Stimulated activated memory B cell treated with anti-CD40 and anti-IgM and Interleukin-4, amounts not matched to agents 10 μg/mL and 1 μg/mL and 100 μg/mL, for 72 hours (primary cell): ENCODE measurements at regions not wholly inside any gene's neighbourhood (a gene's known extent, or its start where the extent isn't known, plus 50 kb on each side); places are given as distances from the start of the nearest gene placed in this dataset.
"Not testable (repeated sequence)": the region's sequence is repeated elsewhere in the genome, so short reads cannot be mapped to it uniquely, and the experiment has no call there.

Source experiments
- ATAC-seq: fragments of 150-1000 bp; cut with Tn5 transposase; 2 replicates; pipeline ENCODE4 v1.10.0; 2021
- H3K27ac Mint-ChIP-seq: one replicate; pipeline ENCODE4 v1.8.0; 2022; ENCODE audit warnings: mild to moderate bottlenecking, mixed read lengths
- H3K27me3 Mint-ChIP-seq: one replicate; pipeline ENCODE4 v1.8.0; 2022; ENCODE audit warnings: mixed read lengths
- H3K36me3 Mint-ChIP-seq: one replicate; pipeline ENCODE4 v1.8.0; 2022; ENCODE audit warnings: mixed read lengths
- H3K4me1 Mint-ChIP-seq: one replicate; pipeline ENCODE4 v1.8.0; 2022; ENCODE audit warnings: mixed read lengths
- H3K4me3 Mint-ChIP-seq: one replicate; pipeline ENCODE4 v1.8.0; 2022; ENCODE audit warnings: mild to moderate bottlenecking, moderate library complexity, mixed read lengths
- H3K9me3 Mint-ChIP-seq: one replicate; pipeline ENCODE4 v1.8.0; 2022; ENCODE audit warnings: mixed read lengths

DNA sequence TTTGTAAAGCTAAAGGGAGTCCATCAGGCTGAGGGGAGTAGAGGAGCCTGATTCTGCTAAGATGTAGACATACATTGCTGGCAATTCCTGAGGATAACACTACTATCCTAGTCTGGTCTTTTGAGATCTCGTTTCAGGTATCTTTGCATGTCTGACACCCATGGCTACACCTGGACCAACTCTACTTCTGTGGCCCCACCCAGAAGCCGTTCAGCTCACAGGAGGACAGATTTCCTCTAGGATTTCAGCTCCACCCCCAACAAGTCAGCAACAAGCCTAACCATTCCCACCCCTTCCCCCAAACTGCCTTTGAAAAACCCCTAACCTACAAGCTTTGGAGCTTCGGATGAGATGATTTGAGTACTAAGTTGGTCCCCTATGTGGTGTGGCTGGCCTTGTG is 848.2 kb downstream of the NLGN4X start:
- no peak overlapping the region for H3K4me3 Mint-ChIP-seq

DNA sequence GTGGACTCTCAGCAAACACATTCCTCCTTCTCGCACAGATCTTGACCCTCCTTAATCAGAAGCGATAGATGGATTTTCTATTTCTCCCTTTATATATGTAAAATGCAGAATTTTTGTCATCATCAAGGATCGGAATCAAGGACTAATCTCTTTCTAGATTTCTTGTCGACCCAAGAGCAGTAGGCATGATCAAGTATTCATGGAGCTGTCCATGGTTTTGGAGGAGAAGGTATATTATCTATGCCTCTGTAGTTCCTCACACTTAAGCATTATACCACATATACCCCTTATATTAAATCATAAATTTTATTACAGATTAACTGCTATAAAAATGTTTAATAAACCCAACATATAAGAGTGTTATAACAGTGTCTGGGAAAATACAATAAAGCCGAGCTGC is 886.8 kb downstream of the NLGN4X start:
- Mint-ChIP-seq H3K9me3 (no peaks in the 10 kb centered on the region), H3K27ac (no peak overlapping the region), H3K4me3 (no peak overlapping the region)

More for the DNA sequence above, 848.2 kb downstream of the NLGN4X start:
- no peak for ATAC-seq
- Mint-ChIP-seq H3K27me3 (no peaks in the 10 kb centered on the region), H3K9me3 (no peaks in the 10 kb centered on the region), H3K27ac (no peak overlapping the region), H3K36me3 (no peaks in the 10 kb centered on the region), H3K4me1 (no peaks in the 10 kb centered on the region)

GRCh38 chrX:5337160-5337559 is 891.5 kb downstream of the NLGN4X start:
- Mint-ChIP-seq H3K4me1 (no peaks in the 10 kb centered on the region), H3K27me3 (no peaks in the 10 kb centered on the region), H3K36me3 (no peaks in the 10 kb centered on the region), H3K27ac (no peak overlapping the region), H3K4me3 (no peak overlapping the region), H3K9me3 (no peaks in the 10 kb centered on the region)
- no peak for ATAC-seq

More for the DNA sequence above, 886.8 kb downstream of the NLGN4X start:
- Mint-ChIP-seq H3K36me3 (no peaks in the 10 kb centered on the region), H3K4me1 (no peaks in the 10 kb centered on the region), H3K27me3 (no peaks in the 10 kb centered on the region)
- no peak for ATAC-seq

GRCh38 chrX:5324546-5324945 is 904.1 kb downstream of the NLGN4X start:
- no peak for ATAC-seq
- Mint-ChIP-seq H3K36me3 (no peaks in the 10 kb centered on the region), H3K4me3 (no peak overlapping the region), H3K9me3 (no peaks in the 10 kb centered on the region), H3K4me1 (no peaks in the 10 kb centered on the region), H3K27me3 (no peaks in the 10 kb centered on the region), H3K27ac (no peak overlapping the region)

GRCh38 chrX:5314148-5314547 is 914.5 kb downstream of the NLGN4X start:
- H3K27ac Mint-ChIP-seq: no peak overlapping the region
- no peaks in the 10 kb centered on the region for H3K36me3 Mint-ChIP-seq
- no peaks in the 10 kb centered on the region for H3K9me3 Mint-ChIP-seq
- no peaks in the 10 kb centered on the region for H3K27me3 Mint-ChIP-seq
- H3K4me3 Mint-ChIP-seq: no peak overlapping the region
- no peaks in the 10 kb centered on the region for H3K4me1 Mint-ChIP-seq
- ATAC-seq: no peak

- ATAC-seq: no peak
- Mint-ChIP-seq H3K36me3 (no peaks in the 10 kb centered on the region), H3K27me3 (no peaks in the 10 kb centered on the region), H3K27ac (no peak overlapping the region), H3K4me3 (no peak overlapping the region), H3K9me3 (no peaks in the 10 kb centered on the region), H3K4me1 (no peaks in the 10 kb centered on the region)
These were observed 921.3 kb downstream of the NLGN4X start for GRCh38 chrX:5307416-5307815.

- Mint-ChIP-seq H3K4me1 (no peaks in the 10 kb centered on the region), H3K27ac (no peak overlapping the region), H3K9me3 (no peaks in the 10 kb centered on the region), H3K27me3 (no peaks in the 10 kb centered on the region), H3K4me3 (no peak overlapping the region), H3K36me3 (no peaks in the 10 kb centered on the region)
- ATAC-seq: no peak
These were observed 922.0 kb downstream of the NLGN4X start for GRCh38 chrX:5306654-5307121.

GRCh38 chrX:5305452-5305851 is 923.2 kb downstream of the NLGN4X start:
- no peaks in the 10 kb centered on the region for H3K4me1 Mint-ChIP-seq
- no peak overlapping the region for H3K27ac Mint-ChIP-seq
- no peak overlapping the region for H3K4me3 Mint-ChIP-seq
- no peaks in the 10 kb centered on the region for H3K9me3 Mint-ChIP-seq
- no peaks in the 10 kb centered on the region for H3K36me3 Mint-ChIP-seq
- H3K27me3 Mint-ChIP-seq: no peaks in the 10 kb centered on the region
- ATAC-seq: no peak

- no peak overlapping the region for H3K4me3 Mint-ChIP-seq
- ATAC-seq: no peak
- H3K4me1 Mint-ChIP-seq: no peaks in the 10 kb centered on the region
- H3K36me3 Mint-ChIP-seq: no peaks in the 10 kb centered on the region
- no peak overlapping the region for H3K27ac Mint-ChIP-seq
- peaks cover 3% of the 10 kb centered on the region for H3K9me3 Mint-ChIP-seq
- no peaks in the 10 kb centered on the region for H3K27me3 Mint-ChIP-seq
These were observed 933.7 kb downstream of the NLGN4X start for GRCh38 chrX:5295004-5295403.

- Mint-ChIP-seq H3K36me3 (no peaks in the 10 kb centered on the region), H3K9me3 (peaks cover 7% of the 10 kb centered on the region), H3K27me3 (no peaks in the 10 kb centered on the region), H3K4me1 (no peaks in the 10 kb centered on the region), H3K27ac (no peak overlapping the region), H3K4me3 (no peak overlapping the region)
- no peak for ATAC-seq
These were observed 938.0 kb downstream of the NLGN4X start for GRCh38 chrX:5290635-5291034.

DNA sequence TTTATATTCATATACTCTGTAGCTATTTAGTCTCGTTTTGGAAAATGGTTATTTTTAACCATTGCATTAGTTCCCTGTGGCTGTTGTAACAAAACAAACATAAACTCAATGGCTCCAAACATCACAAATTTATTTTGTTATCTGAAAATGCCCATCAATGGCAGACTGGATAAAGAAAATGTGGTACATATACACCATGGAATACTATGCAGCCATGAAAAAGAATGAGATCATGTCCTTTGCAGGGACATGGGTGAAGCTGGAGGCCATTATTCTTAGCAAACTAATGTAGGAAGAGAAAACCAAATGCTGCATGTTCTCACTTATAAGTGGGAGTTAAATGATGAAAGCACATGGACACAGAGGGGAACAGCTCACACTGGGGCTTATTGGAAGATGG is 938.7 kb downstream of the NLGN4X start:
- ATAC-seq: not testable (repeated sequence)

GRCh38 chrX:5278908-5279307 is 949.8 kb downstream of the NLGN4X start:
- no peak for ATAC-seq
- no peaks in the 10 kb centered on the region for H3K9me3 Mint-ChIP-seq
- H3K4me3 Mint-ChIP-seq: no peak overlapping the region
- no peaks in the 10 kb centered on the region for H3K27me3 Mint-ChIP-seq
- no peaks in the 10 kb centered on the region for H3K4me1 Mint-ChIP-seq
- no peak overlapping the region for H3K27ac Mint-ChIP-seq
- H3K36me3 Mint-ChIP-seq: no peaks in the 10 kb centered on the region

More for the DNA sequence above, 938.7 kb downstream of the NLGN4X start:
- H3K4me1 Mint-ChIP-seq, H3K27me3 Mint-ChIP-seq, H3K9me3 Mint-ChIP-seq, H3K36me3 Mint-ChIP-seq, H3K27ac Mint-ChIP-seq, H3K4me3 Mint-ChIP-seq: not testable (repeated sequence)

DNA sequence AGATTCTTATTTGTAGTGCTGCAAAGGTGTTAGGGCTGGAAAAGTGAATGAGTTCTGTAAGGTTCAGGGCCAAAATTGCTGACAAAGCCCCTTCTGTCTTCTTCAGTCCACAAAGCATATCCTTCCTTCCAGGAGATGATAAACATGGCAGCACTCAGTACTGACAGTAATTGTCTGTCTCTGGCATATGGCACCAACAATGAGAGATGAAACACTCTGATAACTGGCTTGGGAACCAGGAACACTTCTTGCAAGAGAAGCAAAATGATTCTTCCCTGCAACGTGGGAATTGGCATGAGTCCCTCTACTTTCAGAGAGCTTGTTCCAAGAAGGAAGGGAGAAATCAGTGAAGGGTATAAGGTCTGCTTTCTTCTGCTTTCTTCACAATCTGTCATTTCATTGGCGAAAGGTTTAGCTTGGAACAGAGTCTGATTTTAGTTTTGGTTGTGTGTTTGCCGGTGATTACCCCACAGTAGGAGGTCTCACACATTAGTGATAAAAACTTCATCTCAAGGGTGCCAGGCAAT is 963.3 kb downstream of the NLGN4X start:
- H3K4me3 Mint-ChIP-seq: no peak overlapping the region
- H3K9me3 Mint-ChIP-seq: no peaks in the 10 kb centered on the region
- no peak for ATAC-seq
- no peaks in the 10 kb centered on the region for H3K27me3 Mint-ChIP-seq
- H3K4me1 Mint-ChIP-seq: no peaks in the 10 kb centered on the region
- no peak overlapping the region for H3K27ac Mint-ChIP-seq
- H3K36me3 Mint-ChIP-seq: no peaks in the 10 kb centered on the region

DNA sequence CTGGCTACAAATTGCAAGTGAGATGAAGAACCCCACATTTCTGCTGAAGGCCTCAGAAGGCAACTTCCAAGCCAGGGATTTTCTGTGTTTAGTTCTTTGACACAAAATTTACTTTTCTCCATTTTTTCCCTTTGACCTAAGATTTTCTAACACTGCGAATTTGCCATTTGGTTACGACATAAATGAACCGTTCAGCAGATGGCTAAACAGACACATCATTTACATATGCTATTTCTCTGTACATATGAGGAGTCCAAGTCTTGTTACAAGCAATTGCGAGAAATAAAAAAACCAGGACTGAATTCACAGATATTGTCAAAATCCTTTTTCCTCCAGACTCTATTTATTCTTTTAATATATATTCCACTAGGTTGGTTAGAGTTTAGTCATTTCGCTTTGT is 978.6 kb downstream of the NLGN4X start:
- H3K27ac Mint-ChIP-seq: no peak overlapping the region

GRCh38 chrX:5242091-5242790 is 986.4 kb downstream of the NLGN4X start:
- Mint-ChIP-seq H3K4me1 (no peaks in the 10 kb centered on the region), H3K9me3 (peaks cover 6% of the 10 kb centered on the region), H3K36me3 (no peaks in the 10 kb centered on the region), H3K27ac (no peak overlapping the region), H3K27me3 (no peaks in the 10 kb centered on the region), H3K4me3 (no peak overlapping the region)
- ATAC-seq: no peak

More for the DNA sequence above, 978.6 kb downstream of the NLGN4X start:
- Mint-ChIP-seq H3K36me3 (no peaks in the 10 kb centered on the region), H3K4me1 (no peaks in the 10 kb centered on the region), H3K27me3 (no peaks in the 10 kb centered on the region), H3K4me3 (no peak overlapping the region), H3K9me3 (peaks cover 4% of the 10 kb centered on the region)
- ATAC-seq: no peak

- no peak for ATAC-seq
- Mint-ChIP-seq H3K36me3 (no peaks in the 10 kb centered on the region), H3K4me3 (no peak overlapping the region), H3K9me3 (peaks cover 5% of the 10 kb centered on the region), H3K4me1 (no peaks in the 10 kb centered on the region), H3K27me3 (no peaks in the 10 kb centered on the region), H3K27ac (no peak overlapping the region)
These were observed 991.9 kb downstream of the NLGN4X start for GRCh38 chrX:5236749-5237148.
